HUES64 (cell line): ENCODE measurements at regions not wholly inside any gene's neighbourhood (a gene's known extent, or its start where the extent isn't known, plus 50 kb on each side); places are given as distances from the start of the nearest gene placed in this dataset.
A peak's percentile ranks its signal among the peaks of the same experiment; 100 is the strongest.

ENCODE experiments used
- H3K27ac ChIP-seq: 2 replicates; pipeline ENCODE4 v1.7.0; 2013; ENCODE audit warnings: low read depth, low read length, inconsistent platforms
- H3K27me3 ChIP-seq: 2 replicates; pipeline ENCODE4 v1.6.1; 2013; ENCODE audit warnings: mild to moderate bottlenecking, low read length; ENCODE audit not compliant: insufficient read depth
- H3K36me3 ChIP-seq: 2 replicates; pipeline ENCODE4 v1.6.1; 2013; ENCODE audit warnings: mild to moderate bottlenecking, low read length; ENCODE audit not compliant: insufficient read depth
- H3K4me1 ChIP-seq: 2 replicates; pipeline ENCODE4 v1.6.1; 2013; ENCODE audit warnings: mild to moderate bottlenecking, low read length, moderate library complexity; ENCODE audit not compliant: insufficient read depth
- H3K4me3 ChIP-seq: 2 replicates; pipeline ENCODE4 v1.5.1; 2013; ENCODE audit warnings: mild to moderate bottlenecking, low read length, moderate library complexity
- H3K9ac ChIP-seq: 2 replicates; pipeline ENCODE4 v1.6.1; 2013; ENCODE audit warnings: mild to moderate bottlenecking, low read depth, low read length
- H3K9me3 ChIP-seq: 2 replicates; pipeline ENCODE4 v1.6.1; 2013; ENCODE audit warnings: low read depth, low read length; ENCODE audit not compliant: insufficient read depth
- WGBS: fragments of 150-250, 120-280 bp; methylation state at CpG from one replicate; pipeline ENCODE4 v1.1.7; 2013; ENCODE audit warnings: missing lambda C conversion rate; 5-methylcytosine and 5-hydroxymethylcytosine counted together

DNA sequence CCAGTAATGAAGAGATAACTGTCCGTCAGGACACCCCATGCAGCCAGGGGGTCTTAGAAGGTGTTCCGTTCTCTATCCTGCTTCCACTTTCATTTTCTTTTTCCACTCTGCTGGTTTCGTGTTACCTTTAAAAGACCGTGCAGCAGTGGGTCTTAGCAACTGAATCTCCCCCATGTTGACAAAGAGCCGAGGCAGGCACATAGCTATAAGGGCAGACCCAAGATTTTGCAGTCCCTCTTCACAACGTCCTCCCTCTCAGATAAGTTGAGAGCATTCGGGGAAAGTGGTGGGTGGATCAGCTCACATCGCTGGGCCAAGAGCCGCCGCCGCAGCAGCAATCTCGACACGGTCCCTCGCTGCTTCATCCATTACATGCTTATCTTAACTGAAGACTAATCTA is 355.5 kb downstream of the LMO4 start:
- no peak overlapping the region for H3K27ac ChIP-seq
- H3K4me1 ChIP-seq: peaks cover 45% of the 10 kb centered on the region
- H3K27me3 ChIP-seq: peaks cover 41% of the 10 kb centered on the region
- H3K9ac ChIP-seq: no peak overlapping the region
- H3K36me3 ChIP-seq: no peaks in the 10 kb centered on the region
- H3K4me3 ChIP-seq: peak overlapping the region; percentile 23
- 0 out of 2 replicates have a peak, but pooled peaks cover 3% of the 10 kb centered on the region for H3K9me3 ChIP-seq
- WGBS: 62% methylated on average over 12 of the region's 14 CpGs

GRCh38 chr1:87684713-87685205 is 356.1 kb downstream of the LMO4 start:
- H3K9ac ChIP-seq: no peak overlapping the region; the same call in 1 of the 2 replicates
- 34% methylated on average over 6 of the region's 6 CpGs for WGBS
- H3K27ac ChIP-seq: peak overlapping the region; percentile 73; the same call in 1 of the 2 replicates
- peaks cover 45% of the 10 kb centered on the region for H3K4me1 ChIP-seq
- peaks cover 41% of the 10 kb centered on the region for H3K27me3 ChIP-seq
- H3K4me3 ChIP-seq: peak overlapping the region; percentile 23
- H3K36me3 ChIP-seq: no peaks in the 10 kb centered on the region
- 0 out of 2 replicates have a peak, but pooled peaks cover under 1% of the 10 kb centered on the region for H3K9me3 ChIP-seq

GRCh38 chr1:87685311-87686135 is 356.8 kb downstream of the LMO4 start:
- Histone ChIP-seq H3K9ac (peak overlapping the region; percentile 42; the same call in 1 of the 2 replicates), H3K4me1 (peaks cover 45% of the 10 kb centered on the region), H3K9me3 (no peaks in the 10 kb centered on the region), H3K4me3 (peak overlapping the region; percentile 23), H3K27me3 (peaks cover 41% of the 10 kb centered on the region), H3K27ac (peak overlapping the region; percentile 73; the same call in 1 of the 2 replicates), H3K36me3 (no peaks in the 10 kb centered on the region)
- 15% methylated on average over 14 of the region's 16 CpGs for WGBS

- no peaks in the 10 kb centered on the region for H3K9me3 ChIP-seq
- H3K27me3 ChIP-seq: peaks cover 41% of the 10 kb centered on the region
- H3K27ac ChIP-seq: peak overlapping the region; percentile 1; the same call in 1 of the 2 replicates
- no peaks in the 10 kb centered on the region for H3K36me3 ChIP-seq
- peaks cover 45% of the 10 kb centered on the region for H3K4me1 ChIP-seq
- no peak overlapping the region for H3K9ac ChIP-seq
- WGBS: 88% methylated on average over 1 of the region's 1 CpG
- H3K4me3 ChIP-seq: peak overlapping the region; percentile 23; the same call in 1 of the 2 replicates
Observed at GRCh38 chr1:87686136-87686495, 357.4 kb downstream of the LMO4 start.

DNA sequence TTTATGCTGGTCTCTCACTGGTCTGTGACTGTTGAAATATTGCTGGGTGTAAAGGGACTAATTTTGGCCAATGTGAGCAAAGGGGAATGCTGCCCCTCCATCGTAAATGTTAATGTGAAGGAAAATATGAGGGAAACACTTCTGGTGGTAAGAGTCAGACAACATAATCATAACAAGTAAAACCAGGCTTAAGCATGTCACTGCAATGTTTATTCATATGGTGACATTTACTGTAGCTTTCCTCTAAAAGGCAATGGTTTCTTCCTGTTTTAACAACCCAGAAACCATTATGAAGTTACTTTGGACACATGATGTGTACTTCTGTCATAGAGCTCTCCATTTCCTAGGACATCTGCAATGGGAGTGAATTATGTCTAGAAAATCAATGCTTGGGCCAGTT is 358.0 kb downstream of the LMO4 start:
- H3K9ac ChIP-seq: no peak overlapping the region
- WGBS: 70% methylated on average over 1 of the region's 1 CpG
- no peaks in the 10 kb centered on the region for H3K9me3 ChIP-seq
- no peaks in the 10 kb centered on the region for H3K36me3 ChIP-seq
- no peak overlapping the region for H3K4me3 ChIP-seq
- no peak overlapping the region for H3K27ac ChIP-seq
- H3K27me3 ChIP-seq: peaks cover 41% of the 10 kb centered on the region
- H3K4me1 ChIP-seq: peaks cover 45% of the 10 kb centered on the region

- Histone ChIP-seq H3K27ac (no peak overlapping the region), H3K9me3 (no peaks in the 10 kb centered on the region), H3K4me1 (peaks cover 38% of the 10 kb centered on the region), H3K36me3 (no peaks in the 10 kb centered on the region), H3K27me3 (peaks cover 41% of the 10 kb centered on the region), H3K9ac (no peak overlapping the region), H3K4me3 (no peak overlapping the region)
- 97% methylated on average over 5 of the region's 5 CpGs for WGBS
Observed at GRCh38 chr1:87688136-87688535, 359.5 kb downstream of the LMO4 start.

DNA sequence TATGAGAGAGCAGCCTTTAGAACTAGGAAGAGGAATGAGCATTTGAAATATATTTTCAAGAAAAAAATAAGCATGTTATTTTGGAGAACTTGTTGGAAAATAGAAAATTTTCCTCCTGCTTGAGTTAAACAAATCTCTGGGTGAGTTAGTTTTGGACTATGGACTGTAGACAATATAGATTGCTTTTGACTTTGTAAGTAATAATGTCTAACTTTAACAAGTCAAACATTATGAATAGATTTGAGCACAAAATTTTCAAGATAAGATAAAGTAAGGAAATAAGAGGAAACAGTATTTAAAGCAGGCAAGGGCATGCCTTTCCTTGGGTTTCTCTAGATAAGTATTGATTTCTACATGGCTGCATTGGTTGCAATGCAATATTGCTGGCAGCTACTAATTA is 360.8 kb downstream of the LMO4 start:
- Histone ChIP-seq H3K9ac (no peak overlapping the region), H3K36me3 (no peaks in the 10 kb centered on the region), H3K4me1 (peaks cover 26% of the 10 kb centered on the region), H3K27me3 (peaks cover 27% of the 10 kb centered on the region), H3K4me3 (no peak overlapping the region), H3K9me3 (no peaks in the 10 kb centered on the region), H3K27ac (no peak overlapping the region)

DNA sequence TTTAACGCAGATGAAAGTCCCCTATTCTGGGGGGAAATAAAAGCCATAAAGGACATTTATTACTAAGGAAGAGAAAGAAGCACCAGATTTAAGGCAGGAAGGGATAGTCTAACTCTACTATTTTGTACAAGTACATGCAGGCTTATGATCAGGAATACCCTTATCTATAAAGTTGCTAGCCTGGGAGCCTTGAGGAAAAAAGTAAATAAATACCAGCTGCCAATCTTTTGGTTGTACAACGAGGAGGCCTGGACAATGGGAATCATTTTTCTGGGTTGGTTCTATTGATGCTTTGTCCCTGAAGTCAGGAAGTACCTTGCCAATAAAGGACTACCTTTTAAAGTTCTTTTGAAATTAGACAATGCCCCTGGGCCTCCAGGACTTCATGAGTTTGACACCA is 367.8 kb downstream of the LMO4 start:
- no peaks in the 10 kb centered on the region for H3K36me3 ChIP-seq
- no peaks in the 10 kb centered on the region for H3K4me1 ChIP-seq
- 92% methylated on average over 2 of the region's 2 CpGs for WGBS

DNA sequence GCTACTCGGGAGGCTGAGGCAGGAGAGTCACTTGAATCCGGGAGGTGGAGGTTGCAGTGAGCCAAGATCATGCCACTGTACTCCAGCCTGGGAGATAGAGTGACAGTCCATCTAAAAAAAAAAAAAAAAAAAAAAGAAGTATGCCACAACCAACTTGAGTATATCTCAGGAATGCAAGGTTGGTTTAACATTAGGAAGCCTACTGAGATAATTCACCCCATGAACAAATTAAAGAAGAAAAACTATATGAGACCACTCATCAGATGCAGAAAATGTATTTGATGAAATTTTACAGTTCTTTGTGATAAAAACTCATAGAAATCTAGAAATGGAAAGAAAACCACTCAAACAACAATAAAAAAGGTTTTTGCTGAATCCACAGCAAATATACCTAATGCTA is 373.8 kb downstream of the LMO4 start:
- H3K36me3 ChIP-seq: no peaks in the 10 kb centered on the region

More for the DNA sequence above, 367.8 kb downstream of the LMO4 start:
- Histone ChIP-seq H3K9me3 (0 out of 2 replicates have a peak, but pooled peaks cover 7% of the 10 kb centered on the region), H3K27me3 (no peaks in the 10 kb centered on the region), H3K9ac (no peak overlapping the region), H3K4me3 (no peak overlapping the region), H3K27ac (no peak overlapping the region)

DNA sequence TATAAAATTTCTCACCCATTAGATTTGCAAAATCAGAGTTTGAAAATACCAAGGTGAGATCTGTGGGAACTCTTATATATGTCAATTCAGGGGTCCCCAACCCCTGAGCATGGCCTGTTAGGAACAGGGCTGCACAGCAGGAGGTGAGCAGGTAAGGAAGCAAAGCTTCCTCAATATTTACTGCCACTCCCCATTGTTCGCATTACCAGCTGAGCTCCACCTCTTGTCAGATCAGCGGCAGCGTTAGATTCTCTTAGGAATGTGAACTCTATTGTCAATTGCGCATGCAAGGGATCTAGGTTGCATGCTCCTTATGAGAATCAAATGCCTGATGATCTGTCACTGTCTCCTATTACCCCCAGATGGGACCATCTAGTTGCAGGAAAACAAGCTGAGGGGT is 376.6 kb downstream of the LMO4 start:
- Histone ChIP-seq H3K4me1 (no peaks in the 10 kb centered on the region), H3K9ac (no peak overlapping the region), H3K27ac (no peak overlapping the region), H3K9me3 (peaks cover 14% of the 10 kb centered on the region; the same call in 1 of the 2 replicates), H3K27me3 (no peaks in the 10 kb centered on the region), H3K4me3 (no peak overlapping the region), H3K36me3 (no peaks in the 10 kb centered on the region)
- 93% methylated on average over 4 of the region's 4 CpGs for WGBS

More for the DNA sequence above, 373.8 kb downstream of the LMO4 start:
- WGBS: 100% methylated on average over 2 of the region's 2 CpGs
- H3K9me3 ChIP-seq: peaks cover 14% of the 10 kb centered on the region; the same call in 1 of the 2 replicates
- H3K27me3 ChIP-seq: no peaks in the 10 kb centered on the region
- no peak overlapping the region for H3K4me3 ChIP-seq
- no peaks in the 10 kb centered on the region for H3K4me1 ChIP-seq
- H3K27ac ChIP-seq: no peak overlapping the region
- H3K9ac ChIP-seq: no peak overlapping the region

- H3K4me3 ChIP-seq: no peak overlapping the region
- peaks cover 6% of the 10 kb centered on the region; the same call in 1 of the 2 replicates for H3K9me3 ChIP-seq
- H3K9ac ChIP-seq: no peak overlapping the region
- no peaks in the 10 kb centered on the region for H3K36me3 ChIP-seq
- no peaks in the 10 kb centered on the region for H3K4me1 ChIP-seq
- no peaks in the 10 kb centered on the region for H3K27me3 ChIP-seq
- no peak overlapping the region for H3K27ac ChIP-seq
Observed at GRCh38 chr1:87706203-87706602, 377.5 kb downstream of the LMO4 start.
